ENCODE measurements at regions not wholly inside any gene's neighbourhood (a gene's known extent, or its start where the extent isn't known, plus 50 kb on each side); places are given as distances from the start of the nearest gene placed in this dataset.

DNA sequence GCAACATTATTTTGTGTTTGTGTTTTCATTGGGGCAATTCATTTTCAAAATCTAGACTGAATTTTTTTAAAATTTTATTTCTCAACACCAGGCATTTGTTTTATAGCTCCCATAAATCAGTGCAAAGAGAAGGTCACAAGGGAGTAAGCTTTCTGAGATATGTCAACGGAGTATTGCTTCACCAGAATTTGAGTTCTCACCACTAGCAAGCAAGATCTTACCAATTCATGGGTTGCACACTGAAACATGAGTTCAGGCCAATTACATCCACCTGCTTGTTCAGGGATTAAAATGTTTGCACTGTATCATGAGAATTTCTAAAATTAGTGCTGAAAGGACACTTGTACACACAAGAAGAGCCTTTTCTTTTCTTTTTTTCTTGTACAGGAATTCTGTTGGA lies 121.9 kb downstream of the CAND1 start:
- no peak for ATAC-seq

DNA sequence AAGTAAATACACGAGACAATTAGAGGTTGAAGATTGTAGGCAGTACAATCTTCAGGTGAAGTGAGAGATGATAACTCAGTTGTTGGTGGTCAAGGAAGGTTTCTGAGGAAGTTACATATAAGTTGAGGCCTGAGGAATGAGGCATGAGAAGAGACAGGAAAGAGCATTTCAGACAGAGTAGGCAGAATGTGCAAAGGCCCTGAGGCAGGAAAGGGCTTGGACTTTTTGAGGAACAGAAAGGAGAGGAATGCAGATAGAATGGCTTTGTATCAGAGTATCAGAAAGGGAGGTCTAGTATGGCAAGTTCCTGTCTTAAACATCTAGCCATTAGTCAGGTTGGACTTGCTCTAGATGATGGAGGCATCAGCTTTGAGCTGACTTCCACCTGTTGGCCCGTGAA lies 122.5 kb downstream of the CAND1 start:
- TF ChIP-seq, protein P1, sequence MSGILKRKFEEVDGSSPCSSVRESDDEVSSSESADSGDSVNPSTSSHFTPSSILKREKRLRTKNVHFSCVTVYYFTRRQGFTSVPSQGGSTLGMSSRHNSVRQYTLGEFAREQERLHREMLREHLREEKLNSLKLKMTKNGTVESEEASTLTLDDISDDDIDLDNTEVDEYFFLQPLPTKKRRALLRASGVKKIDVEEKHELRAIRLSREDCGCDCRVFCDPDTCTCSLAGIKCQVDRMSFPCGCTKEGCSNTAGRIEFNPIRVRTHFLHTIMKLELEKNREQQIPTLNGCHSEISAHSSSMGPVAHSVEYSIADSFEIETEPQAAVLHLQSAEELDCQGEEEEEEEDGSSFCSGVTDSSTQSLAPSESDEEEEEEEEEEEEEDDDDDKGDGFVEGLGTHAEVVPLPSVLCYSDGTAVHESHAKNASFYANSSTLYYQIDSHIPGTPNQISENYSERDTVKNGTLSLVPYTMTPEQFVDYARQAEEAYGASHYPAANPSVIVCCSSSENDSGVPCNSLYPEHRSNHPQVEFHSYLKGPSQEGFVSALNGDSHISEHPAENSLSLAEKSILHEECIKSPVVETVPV (CRISPR knock-in tag; IDR thresholded peaks at IDR 0.05), result no peak
- TF ChIP-seq, protein P2, sequence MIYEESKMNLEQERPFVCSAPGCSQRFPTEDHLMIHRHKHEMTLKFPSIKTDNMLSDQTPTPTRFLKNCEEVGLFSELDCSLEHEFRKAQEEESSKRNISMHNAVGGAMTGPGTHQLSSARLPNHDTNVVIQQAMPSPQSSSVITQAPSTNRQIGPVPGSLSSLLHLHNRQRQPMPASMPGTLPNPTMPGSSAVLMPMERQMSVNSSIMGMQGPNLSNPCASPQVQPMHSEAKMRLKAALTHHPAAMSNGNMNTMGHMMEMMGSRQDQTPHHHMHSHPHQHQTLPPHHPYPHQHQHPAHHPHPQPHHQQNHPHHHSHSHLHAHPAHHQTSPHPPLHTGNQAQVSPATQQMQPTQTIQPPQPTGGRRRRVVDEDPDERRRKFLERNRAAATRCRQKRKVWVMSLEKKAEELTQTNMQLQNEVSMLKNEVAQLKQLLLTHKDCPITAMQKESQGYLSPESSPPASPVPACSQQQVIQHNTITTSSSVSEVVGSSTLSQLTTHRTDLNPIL (CRISPR knock-in tag; IDR thresholded peaks at IDR 0.05; ENCODE audit: low read depth), result no peak
- no peak for TF ChIP-seq TOX (CRISPR knock-in tag; IDR thresholded peaks at IDR 0.05; ENCODE audit: borderline replicate concordance)
- ATAC-seq, result no peak

More for the DNA sequence above, 121.9 kb downstream of the CAND1 start:
- TF ChIP-seq ZNF8 (CRISPR knock-in tag; IDR thresholded peaks at IDR 0.05) (no peak), ARNTL (CRISPR knock-in tag; IDR thresholded peaks at IDR 0.05; ENCODE audit: borderline replicate concordance, low read depth) (no peak), CSDC2 (CRISPR knock-in tag; IDR thresholded peaks at IDR 0.05) (no peak), RARB (CRISPR knock-in tag; IDR thresholded peaks at IDR 0.05) (no peak), ZFP3 (CRISPR knock-in tag; IDR thresholded peaks at IDR 0.05) (no peak), ZFP30 (CRISPR knock-in tag; IDR thresholded peaks at IDR 0.05) (no peak), ZC3H10 (CRISPR knock-in tag; IDR thresholded peaks at IDR 0.05) (no peak), BACH2 (CRISPR knock-in tag; IDR thresholded peaks at IDR 0.05; ENCODE audit: borderline replicate concordance) (no peak), TCF4 (CRISPR knock-in tag; IDR thresholded peaks at IDR 0.05; ENCODE audit: borderline replicate concordance) (no peak), PPARA (CRISPR knock-in tag; IDR thresholded peaks at IDR 0.05; ENCODE audit: borderline replicate concordance) (no peak), TOX (CRISPR knock-in tag; IDR thresholded peaks at IDR 0.05; ENCODE audit: borderline replicate concordance) (no peak), ZNF565 (CRISPR knock-in tag; conservative IDR thresholded peaks at IDR 0.05; ENCODE audit: low read depth) (no peak)
- TF ChIP-seq, protein P3, sequence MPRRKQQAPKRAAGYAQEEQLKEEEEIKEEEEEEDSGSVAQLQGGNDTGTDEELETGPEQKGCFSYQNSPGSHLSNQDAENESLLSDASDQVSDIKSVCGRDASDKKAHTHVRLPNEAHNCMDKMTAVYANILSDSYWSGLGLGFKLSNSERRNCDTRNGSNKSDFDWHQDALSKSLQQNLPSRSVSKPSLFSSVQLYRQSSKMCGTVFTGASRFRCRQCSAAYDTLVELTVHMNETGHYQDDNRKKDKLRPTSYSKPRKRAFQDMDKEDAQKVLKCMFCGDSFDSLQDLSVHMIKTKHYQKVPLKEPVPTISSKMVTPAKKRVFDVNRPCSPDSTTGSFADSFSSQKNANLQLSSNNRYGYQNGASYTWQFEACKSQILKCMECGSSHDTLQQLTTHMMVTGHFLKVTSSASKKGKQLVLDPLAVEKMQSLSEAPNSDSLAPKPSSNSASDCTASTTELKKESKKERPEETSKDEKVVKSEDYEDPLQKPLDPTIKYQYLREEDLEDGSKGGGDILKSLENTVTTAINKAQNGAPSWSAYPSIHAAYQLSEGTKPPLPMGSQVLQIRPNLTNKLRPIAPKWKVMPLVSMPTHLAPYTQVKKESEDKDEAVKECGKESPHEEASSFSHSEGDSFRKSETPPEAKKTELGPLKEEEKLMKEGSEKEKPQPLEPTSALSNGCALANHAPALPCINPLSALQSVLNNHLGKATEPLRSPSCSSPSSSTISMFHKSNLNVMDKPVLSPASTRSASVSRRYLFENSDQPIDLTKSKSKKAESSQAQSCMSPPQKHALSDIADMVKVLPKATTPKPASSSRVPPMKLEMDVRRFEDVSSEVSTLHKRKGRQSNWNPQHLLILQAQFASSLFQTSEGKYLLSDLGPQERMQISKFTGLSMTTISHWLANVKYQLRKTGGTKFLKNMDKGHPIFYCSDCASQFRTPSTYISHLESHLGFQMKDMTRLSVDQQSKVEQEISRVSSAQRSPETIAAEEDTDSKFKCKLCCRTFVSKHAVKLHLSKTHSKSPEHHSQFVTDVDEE (CRISPR knock-in tag; IDR thresholded peaks at IDR 0.05), result no peak

DNA sequence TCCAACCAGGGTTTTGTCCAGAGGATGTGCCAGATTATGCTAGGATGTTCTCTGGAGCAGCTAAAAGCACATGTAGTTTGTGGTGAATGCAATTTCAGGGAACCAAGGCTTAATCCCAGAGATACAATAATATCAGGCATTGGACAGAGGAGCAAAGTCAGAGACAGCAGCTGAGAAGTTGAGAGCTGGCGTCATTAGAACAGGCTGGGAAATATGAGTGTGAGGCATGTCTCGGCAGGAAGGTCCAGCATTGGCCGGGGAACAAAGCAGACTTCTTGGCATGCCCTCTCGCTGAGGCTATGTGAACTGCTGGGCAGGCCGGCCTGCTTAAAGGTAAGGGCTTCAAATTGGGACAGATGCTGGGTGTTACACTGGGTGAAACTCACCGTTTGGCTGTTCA lies 125.4 kb downstream of the CAND1 start:
- ATAC-seq, result no peak
- TF ChIP-seq ARNTL (CRISPR knock-in tag; IDR thresholded peaks at IDR 0.05; ENCODE audit: borderline replicate concordance, low read depth) (no peak), ZC3H10 (CRISPR knock-in tag; IDR thresholded peaks at IDR 0.05) (no peak), GLIS3 (CRISPR knock-in tag; IDR thresholded peaks at IDR 0.05) (no peak), OSR1 (CRISPR knock-in tag; IDR thresholded peaks at IDR 0.05) (no peak), BACH2 (CRISPR knock-in tag; IDR thresholded peaks at IDR 0.05; ENCODE audit: borderline replicate concordance) (no peak), ISL1 (CRISPR knock-in tag; IDR thresholded peaks at IDR 0.05) (no peak), ZNF70 (CRISPR knock-in tag; IDR thresholded peaks at IDR 0.05) (no peak), ZNF8 (CRISPR knock-in tag; IDR thresholded peaks at IDR 0.05) (no peak)
- TF ChIP-seq, protein P4, sequence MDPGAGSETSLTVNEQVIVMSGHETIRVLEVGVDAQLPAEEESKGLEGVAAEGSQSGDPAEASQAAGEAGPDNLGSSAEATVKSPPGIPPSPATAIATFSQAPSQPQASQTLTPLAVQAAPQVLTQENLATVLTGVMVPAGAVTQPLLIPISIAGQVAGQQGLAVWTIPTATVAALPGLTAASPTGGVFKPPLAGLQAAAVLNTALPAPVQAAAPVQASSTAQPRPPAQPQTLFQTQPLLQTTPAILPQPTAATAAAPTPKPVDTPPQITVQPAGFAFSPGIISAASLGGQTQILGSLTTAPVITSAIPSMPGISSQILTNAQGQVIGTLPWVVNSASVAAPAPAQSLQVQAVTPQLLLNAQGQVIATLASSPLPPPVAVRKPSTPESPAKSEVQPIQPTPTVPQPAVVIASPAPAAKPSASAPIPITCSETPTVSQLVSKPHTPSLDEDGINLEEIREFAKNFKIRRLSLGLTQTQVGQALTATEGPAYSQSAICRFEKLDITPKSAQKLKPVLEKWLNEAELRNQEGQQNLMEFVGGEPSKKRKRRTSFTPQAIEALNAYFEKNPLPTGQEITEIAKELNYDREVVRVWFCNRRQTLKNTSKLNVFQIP (CRISPR knock-in tag; IDR thresholded peaks at IDR 0.05; ENCODE audit: borderline replicate concordance, low read depth), result no peak

DNA sequence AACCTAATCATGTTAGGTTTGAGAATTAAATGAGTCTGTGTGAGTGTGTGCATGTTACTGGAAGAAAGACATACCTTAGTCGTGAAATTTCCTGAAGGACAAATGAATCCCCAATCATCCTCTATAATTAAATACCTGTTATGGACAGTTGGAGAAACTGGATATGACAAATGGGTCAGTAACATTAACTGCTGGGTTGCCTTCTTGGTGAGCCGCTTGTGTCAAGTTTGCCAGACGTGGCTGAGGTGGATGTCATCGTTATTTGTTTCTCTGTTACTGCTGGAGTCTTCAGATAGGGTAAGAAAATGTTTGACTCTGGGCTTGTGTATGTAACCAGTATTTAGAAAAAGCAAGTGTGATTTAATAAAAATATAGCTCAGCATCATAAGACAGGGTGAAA lies 131.6 kb downstream of the CAND1 start:
- TF ChIP-seq ZFP30 (CRISPR knock-in tag; IDR thresholded peaks at IDR 0.05), result no peak
- TF ChIP-seq ZNF8 (CRISPR knock-in tag; IDR thresholded peaks at IDR 0.05), result no peak
- TF ChIP-seq ARNTL (CRISPR knock-in tag; IDR thresholded peaks at IDR 0.05; ENCODE audit: borderline replicate concordance, low read depth), result no peak
- no peak for TF ChIP-seq OSR1 (CRISPR knock-in tag; IDR thresholded peaks at IDR 0.05)
- no peak for TF ChIP-seq ESRRG (CRISPR knock-in tag; IDR thresholded peaks at IDR 0.05)
- TF ChIP-seq, protein P3 (CRISPR knock-in tag; IDR thresholded peaks at IDR 0.05), result no peak
- TF ChIP-seq, protein P1 (CRISPR knock-in tag; IDR thresholded peaks at IDR 0.05), result no peak
- TF ChIP-seq ZC3H10 (CRISPR knock-in tag; IDR thresholded peaks at IDR 0.05), result no peak
- no peak for TF ChIP-seq CSDC2 (CRISPR knock-in tag; IDR thresholded peaks at IDR 0.05)
- TF ChIP-seq ZFP3 (CRISPR knock-in tag; IDR thresholded peaks at IDR 0.05), result no peak
- TF ChIP-seq, protein P4 (CRISPR knock-in tag; IDR thresholded peaks at IDR 0.05; ENCODE audit: borderline replicate concordance, low read depth), result no peak
- no peak for ATAC-seq

Measured in SK-N-SH treated with all-trans-retinoic acid at 6 μM for 48 hours (cell line).